ENCODE measurements at regions not wholly inside any gene's neighbourhood (a gene's known extent, or its start where the extent isn't known, plus 50 kb on each side); places are given as distances from the start of the nearest gene placed in this dataset.
"Not testable (repeated sequence)": the region's sequence is repeated elsewhere in the genome, so short reads cannot be mapped to it uniquely, and the experiment has no call there.

DNA sequence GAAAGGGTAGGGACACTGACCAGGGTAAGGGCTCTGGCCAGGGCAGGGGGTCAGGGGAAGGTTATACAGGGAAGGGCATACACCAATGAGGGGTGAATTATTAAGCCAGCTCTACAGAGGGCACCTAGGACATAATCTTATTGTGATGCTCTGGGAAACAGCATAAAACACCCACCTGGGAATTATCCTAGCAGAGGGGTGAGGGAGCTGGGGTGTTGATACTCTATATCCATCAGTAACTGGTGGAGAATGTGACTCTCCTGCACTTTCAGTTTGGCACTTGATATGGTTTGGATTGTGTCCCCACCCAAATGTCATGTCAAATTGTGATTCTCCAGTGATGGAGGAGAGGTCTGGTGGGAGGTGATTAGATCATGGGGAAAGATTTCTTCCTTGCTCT is 291.2 kb downstream of the ASMT start:
- DNase-seq = no peak

DNA sequence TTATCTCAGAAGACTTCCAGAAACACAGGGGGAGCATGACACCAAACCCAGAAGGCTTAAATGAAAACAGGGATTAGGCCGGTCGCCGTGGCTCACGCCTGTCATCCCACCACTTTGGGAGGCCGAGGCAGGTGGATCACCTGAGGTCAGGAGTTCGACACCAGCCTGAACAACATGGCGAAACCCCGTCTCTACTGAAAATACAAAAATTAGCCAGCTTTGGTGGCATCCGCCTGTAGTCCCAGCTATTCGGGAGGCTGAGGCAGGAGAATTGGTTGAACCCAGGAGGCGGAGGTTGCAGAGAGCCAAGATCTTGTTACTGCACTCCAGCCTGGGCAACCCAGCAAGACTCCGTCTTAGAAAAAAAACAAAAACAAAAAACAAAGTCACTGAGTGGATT is 294.1 kb downstream of the ASMT start:
- not testable (repeated sequence) for DNase-seq

DNA sequence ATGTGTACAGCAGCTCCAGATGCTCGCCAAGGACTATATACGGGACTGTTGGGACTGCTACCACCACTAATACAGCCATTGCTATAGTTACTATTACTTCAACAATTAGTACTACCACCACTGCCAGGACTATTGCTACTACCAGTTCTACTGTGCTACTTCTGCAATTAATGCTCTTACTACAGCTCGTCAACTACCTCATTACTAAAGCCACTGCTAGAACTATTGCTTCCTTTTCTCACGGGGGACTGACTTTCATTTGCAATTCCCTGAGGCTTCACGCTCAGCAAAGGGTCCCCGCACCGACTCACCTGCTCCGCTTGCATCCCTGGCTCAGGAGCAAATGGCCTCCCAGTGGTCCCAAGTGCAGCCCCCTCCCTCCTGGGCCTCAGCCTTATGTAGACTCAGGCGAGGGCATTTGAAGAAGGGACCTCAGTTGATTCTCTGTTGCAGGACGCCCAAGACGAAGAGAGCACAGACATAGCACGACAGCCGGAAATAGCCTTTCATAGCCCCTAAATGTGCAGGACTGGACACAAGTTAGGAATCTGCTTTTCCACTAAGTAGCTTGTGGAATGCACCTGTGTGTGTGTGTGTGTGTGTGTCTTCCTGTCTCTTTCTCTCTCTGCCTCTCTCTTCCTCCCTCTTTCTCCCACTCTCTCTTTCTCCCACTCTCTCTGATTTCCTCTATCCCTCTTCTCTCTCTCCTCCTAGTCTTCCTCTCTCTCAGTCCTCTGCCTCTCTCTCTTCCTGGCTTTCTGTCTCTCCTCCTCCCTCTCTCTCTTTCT is 294.8 kb downstream of the ASMT start:
- peak in 1 of 2 experiments; percentile 18 for DNase-seq

DNA sequence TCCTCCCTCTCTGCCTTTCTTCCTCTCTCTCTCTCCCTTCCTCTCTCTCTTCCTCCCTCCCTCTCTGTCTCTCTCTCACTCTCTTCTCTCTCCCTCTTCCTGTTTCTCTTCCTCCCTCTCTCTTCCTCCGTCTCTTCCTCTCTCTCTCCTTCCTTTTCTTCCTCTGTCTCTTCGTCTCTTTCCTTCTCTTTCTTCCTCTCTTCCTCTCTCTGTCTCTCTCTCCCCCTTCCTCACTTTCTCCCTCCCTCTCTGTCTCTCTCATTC is 295.3 kb downstream of the ASMT start:
- DNase-seq = no peak

GRCh38 chrX:1911401-1912128 is 296.7 kb downstream of the ASMT start:
- DNase-seq = no peak

DNA sequence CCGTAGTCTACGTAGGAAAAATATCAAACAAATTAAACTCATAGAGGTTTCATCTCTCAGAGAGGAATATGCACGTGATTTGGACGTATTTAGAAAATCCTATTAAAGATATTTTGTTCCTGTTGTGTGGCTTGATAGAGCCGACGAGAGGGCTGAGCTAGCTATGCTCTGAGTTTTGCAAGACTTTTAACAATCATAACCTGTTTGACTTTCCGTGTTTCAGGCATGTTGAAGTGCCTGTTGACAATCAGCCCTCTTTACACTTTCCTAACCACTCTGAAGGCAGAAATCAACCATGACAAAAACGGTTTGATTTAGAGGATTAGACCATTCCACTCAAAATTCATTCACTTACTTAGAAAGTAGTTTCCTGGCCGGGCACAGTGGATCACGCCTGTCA is 297.3 kb downstream of the ASMT start:
- DNase-seq = no peak

DNA sequence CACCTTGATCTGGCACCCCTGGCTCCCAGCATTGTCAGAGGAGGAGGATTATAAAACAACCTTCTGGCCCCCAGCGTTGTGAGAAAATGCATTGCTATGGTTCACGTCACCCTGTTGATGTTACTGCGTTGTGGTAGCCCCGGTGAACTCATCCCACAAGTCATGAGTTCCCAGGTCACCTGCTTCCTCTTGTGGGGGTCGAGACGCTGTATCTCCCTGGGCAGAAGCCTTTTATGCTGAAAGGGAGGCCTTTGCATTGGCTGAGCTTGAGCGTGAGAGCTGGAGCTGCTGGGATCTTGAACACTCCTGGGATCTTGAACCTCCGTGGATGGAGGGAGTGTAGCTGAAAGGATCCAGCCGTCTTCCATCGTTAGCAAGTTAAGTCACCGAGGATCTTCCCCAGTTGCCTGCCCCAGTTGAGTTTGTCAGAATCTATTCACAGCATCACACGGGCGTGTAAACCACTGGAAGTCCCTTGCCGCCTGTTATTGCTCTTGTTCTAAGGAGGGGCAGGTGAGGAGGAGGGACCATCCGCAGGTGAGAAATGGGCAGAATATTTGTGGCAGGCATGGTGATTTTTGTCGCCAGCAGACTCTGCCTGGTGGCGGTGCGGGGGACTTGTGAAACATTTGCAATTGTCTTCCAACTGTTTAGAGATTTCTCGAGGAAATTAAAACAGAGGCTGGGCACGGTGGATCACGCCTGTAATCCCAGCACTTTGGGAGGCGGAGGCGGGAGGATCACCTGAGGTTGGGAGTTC is 299.9 kb downstream of the ASMT start:
- DNase-seq = no peak

GRCh38 chrX:1918780-1919179 is 303.9 kb downstream of the ASMT start:
- no peak for DNase-seq

DNA sequence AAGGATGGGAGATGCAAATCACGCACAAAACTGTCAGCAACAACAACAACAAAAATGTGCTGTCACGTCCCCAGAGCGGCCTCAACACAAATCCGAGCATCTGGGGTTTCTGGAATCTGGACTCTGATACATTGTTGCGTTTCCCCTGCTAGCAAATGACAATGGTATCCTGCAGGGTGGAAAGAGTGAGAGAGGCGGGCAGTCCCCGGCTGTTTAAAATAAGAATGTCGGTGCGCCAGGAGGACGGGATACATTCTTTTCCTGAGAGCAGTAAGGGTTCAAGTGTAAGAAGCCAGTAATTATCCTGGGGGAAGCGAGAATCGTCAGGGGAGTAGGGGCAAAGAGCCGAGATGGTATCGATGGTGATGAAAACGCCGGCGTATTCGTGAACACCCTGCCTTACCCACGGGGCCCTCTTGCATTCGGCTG is 310.2 kb downstream of the ASMT start:
- DNase-seq = no peak

DNA sequence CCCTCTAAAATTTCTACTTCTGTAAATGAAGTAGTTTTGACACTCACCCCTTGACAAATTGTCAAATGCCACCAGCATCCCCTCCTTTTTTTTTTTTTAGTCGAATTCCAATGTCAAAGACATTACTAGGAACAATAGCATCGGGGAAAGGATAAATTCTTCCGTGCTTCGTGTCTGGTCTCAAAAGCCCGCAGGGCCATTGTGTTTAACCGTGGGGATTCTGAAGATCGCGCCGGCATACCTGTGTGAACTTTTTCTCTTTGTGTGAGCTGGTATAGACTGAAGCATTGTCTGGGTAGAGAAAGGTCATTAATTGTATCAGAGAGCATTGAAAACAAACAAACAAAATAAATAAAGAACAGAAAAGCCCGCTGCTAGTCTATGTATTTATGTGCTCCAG is 313.9 kb downstream of the ASMT start:
- no peak for DNase-seq

- no peak for DNase-seq
Observed at GRCh38 chrX:1932231-1932630, 317.4 kb downstream of the ASMT start.

- DNase-seq = no peak
Observed at GRCh38 chrX:1933964-1934363, 319.1 kb downstream of the ASMT start.

DNA sequence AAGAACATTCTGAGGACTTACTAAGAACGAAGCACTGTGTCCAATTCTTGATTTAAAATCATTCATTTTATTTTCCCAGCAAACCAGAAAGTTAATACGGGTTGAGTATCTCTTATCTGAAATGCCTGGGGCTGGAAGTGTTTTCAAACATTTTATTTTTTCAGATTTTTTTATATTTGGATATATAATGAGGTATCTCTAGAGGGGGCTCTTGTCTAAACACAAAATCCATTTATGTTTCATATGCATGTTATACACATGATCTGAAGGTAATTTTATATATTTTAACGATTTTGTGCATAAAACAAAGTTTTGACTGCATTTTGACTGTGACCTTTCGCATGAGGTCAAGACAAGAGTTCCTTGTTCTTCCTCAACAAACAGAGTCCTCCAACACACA is 320.9 kb downstream of the ASMT start:
- no peak for DNase-seq

DNA sequence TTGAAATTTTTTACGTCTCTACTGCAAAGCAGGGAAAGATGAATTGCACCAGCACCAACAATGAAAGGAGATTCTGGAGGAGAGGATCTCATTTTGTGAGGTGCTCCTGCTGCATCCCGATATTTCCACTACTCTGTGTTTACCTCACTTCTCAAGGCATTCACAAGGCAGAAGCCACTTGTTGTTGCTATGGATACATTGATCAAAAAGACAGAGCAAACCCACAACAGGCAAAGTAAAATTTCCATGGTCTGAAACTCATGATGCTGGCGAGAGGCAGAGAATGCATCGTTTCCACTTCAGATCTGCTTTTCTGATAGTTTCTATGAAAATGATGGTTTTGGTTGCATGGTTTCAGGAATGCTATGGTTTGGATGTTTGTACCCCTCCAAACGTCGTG is 323.3 kb downstream of the ASMT start:
- no peak for DNase-seq

GRCh38 chrX:1941321-1941720 is 326.5 kb downstream of the ASMT start:
- no peak for DNase-seq

GRCh38 chrX:1945879-1946278 is 331.0 kb downstream of the ASMT start:
- DNase-seq = no peak

- DNase-seq = no peak
Observed at GRCh38 chrX:1946974-1947373, 332.1 kb downstream of the ASMT start.

Measured in Kasumi-1 (cell line).